ENCODE measurements at regions not wholly inside any gene's neighbourhood (a gene's known extent, or its start where the extent isn't known, plus 50 kb on each side); places are given as distances from the start of the nearest gene placed in this dataset.

GRCh38 chr21:28770867-28771661, 221.6 kb downstream of the LTN1 start:
- CTCF ChIA-PET = no interaction called here

GRCh38 chr21:28769683-28770082, 223.0 kb downstream of the LTN1 start:
- ChIA-PET CTCF (no interaction called here), POLR2A (no interaction called here)
- TF ChIP-seq FOXA1 (IDR thresholded peaks at IDR 0.05) (no peak), FOXM1 (IDR thresholded peaks at IDR 0.05; ENCODE audit: borderline replicate concordance) (no peak), FOXK2 (IDR thresholded peaks at IDR 0.05) (no peak), ELF4 (IDR thresholded peaks at IDR 0.05) (no peak)
- no peak for DNase-seq (ENCODE audit: extremely low spot score)

More at GRCh38 chr21:28770867-28771661, 221.6 kb downstream of the LTN1 start:
- TF ChIP-seq FOXK2 (IDR thresholded peaks at IDR 0.05) (no peak), PKNOX1 (IDR thresholded peaks at IDR 0.05) (no peak), NFRKB (IDR thresholded peaks at IDR 0.05) (no peak), FOXA1 (IDR thresholded peaks at IDR 0.05) (no peak), ARNT (IDR thresholded peaks at IDR 0.05) (no peak), HDGF (IDR thresholded peaks at IDR 0.05; ENCODE audit: borderline replicate concordance) (no peak), TARDBP (IDR thresholded peaks at IDR 0.05) (no peak)
- POLR2A ChIA-PET = no interaction called here
- no peak for DNase-seq (ENCODE audit: extremely low spot score)

- no peak for DNase-seq (ENCODE audit: extremely low spot score)
- TF ChIP-seq FOXM1 (IDR thresholded peaks at IDR 0.05; ENCODE audit: borderline replicate concordance) (no peak), L3MBTL2 (conservative IDR thresholded peaks at IDR 0.05) (no peak), FOXK2 (IDR thresholded peaks at IDR 0.05) (no peak), TARDBP (IDR thresholded peaks at IDR 0.05) (no peak)
- POLR2A ChIA-PET = no interaction called here
- CTCF ChIA-PET = no interaction called here
These were observed 223.9 kb downstream of the LTN1 start for GRCh38 chr21:28768753-28769152.

GRCh38 chr21:28767523-28767922, 225.2 kb downstream of the LTN1 start:
- no peak for DNase-seq (ENCODE audit: extremely low spot score)
- ChIA-PET POLR2A (no interaction called here), CTCF (no interaction called here)
- TF ChIP-seq CTBP1 (IDR thresholded peaks at IDR 0.05; ENCODE audit: borderline replicate concordance) (no peak), SUZ12 (IDR thresholded peaks at IDR 0.05) (no peak), ZNF384 (IDR thresholded peaks at IDR 0.05) (no peak), FOXM1 (IDR thresholded peaks at IDR 0.05; ENCODE audit: borderline replicate concordance) (no peak), ELF4 (IDR thresholded peaks at IDR 0.05) (no peak), TARDBP (IDR thresholded peaks at IDR 0.05) (no peak), HDGF (IDR thresholded peaks at IDR 0.05; ENCODE audit: borderline replicate concordance) (no peak), PKNOX1 (IDR thresholded peaks at IDR 0.05) (no peak), SP1 (IDR thresholded peaks at IDR 0.05) (no peak), FOXK2 (IDR thresholded peaks at IDR 0.05) (no peak), FOXA1 (IDR thresholded peaks at IDR 0.05) (no peak)

GRCh38 chr21:28763809-28764418, 228.8 kb downstream of the LTN1 start:
- ChIA-PET POLR2A (no interaction called here), CTCF (interaction anchor here (1.5 kb wide), 1 partner anchor 19 kb away, joined by 6 read pairs; no protein-coding TSS in a partner anchor)
- DNase-seq (ENCODE audit: extremely low spot score) = no peak
- no peak for TF ChIP-seq CTBP1 (IDR thresholded peaks at IDR 0.05; ENCODE audit: borderline replicate concordance)
- no peak for TF ChIP-seq LEF1 (IDR thresholded peaks at IDR 0.05; ENCODE audit: borderline replicate concordance)
- TF ChIP-seq BHLHE40 (IDR thresholded peaks at IDR 0.05; ENCODE audit: borderline replicate concordance) = no peak
- TF ChIP-seq NFRKB (IDR thresholded peaks at IDR 0.05) = no peak
- TF ChIP-seq SP1 (IDR thresholded peaks at IDR 0.05) = no peak
- no peak for TF ChIP-seq FOXK2 (IDR thresholded peaks at IDR 0.05)
- TF ChIP-seq HDGF (IDR thresholded peaks at IDR 0.05; ENCODE audit: borderline replicate concordance) = no peak
- TF ChIP-seq SUZ12 (IDR thresholded peaks at IDR 0.05) = no peak
- no peak for TF ChIP-seq L3MBTL2 (conservative IDR thresholded peaks at IDR 0.05)
- no peak for TF ChIP-seq FOXA1 (IDR thresholded peaks at IDR 0.05)
- TF ChIP-seq ZNF384 (IDR thresholded peaks at IDR 0.05) = no peak

GRCh38 chr21:28762357-28762735, 230.3 kb downstream of the LTN1 start:
- no peak for TF ChIP-seq ELF4 (IDR thresholded peaks at IDR 0.05)
- TF ChIP-seq FOXA1 (IDR thresholded peaks at IDR 0.05) = no peak
- no peak for TF ChIP-seq NFRKB (IDR thresholded peaks at IDR 0.05)
- no peak for TF ChIP-seq FOXM1 (IDR thresholded peaks at IDR 0.05; ENCODE audit: borderline replicate concordance)
- TF ChIP-seq CTBP1 (IDR thresholded peaks at IDR 0.05; ENCODE audit: borderline replicate concordance) = no peak
- no peak for TF ChIP-seq SP1 (IDR thresholded peaks at IDR 0.05)
- no peak for TF ChIP-seq L3MBTL2 (conservative IDR thresholded peaks at IDR 0.05)
- no peak for TF ChIP-seq ZNF384 (IDR thresholded peaks at IDR 0.05)
- no peak for TF ChIP-seq PKNOX1 (IDR thresholded peaks at IDR 0.05)
- TF ChIP-seq SUZ12 (IDR thresholded peaks at IDR 0.05) = no peak
- TF ChIP-seq LEF1 (IDR thresholded peaks at IDR 0.05; ENCODE audit: borderline replicate concordance) = no peak
- TF ChIP-seq TARDBP (IDR thresholded peaks at IDR 0.05) = no peak
- no peak for TF ChIP-seq HDGF (IDR thresholded peaks at IDR 0.05; ENCODE audit: borderline replicate concordance)
- no peak for TF ChIP-seq FOXK2 (IDR thresholded peaks at IDR 0.05)
- no peak for TF ChIP-seq BHLHE40 (IDR thresholded peaks at IDR 0.05; ENCODE audit: borderline replicate concordance)
- TF ChIP-seq ARNT (IDR thresholded peaks at IDR 0.05) = no peak
- no peak for DNase-seq (ENCODE audit: extremely low spot score)
- CTCF ChIA-PET = no interaction called here
- POLR2A ChIA-PET = no interaction called here

Measured in HEK293T (cell line).